Activated T-cell treated with anti-CD3 and anti-CD28 coated beads, Interleukin-2, amount 50 U/mL, for 4 hours (primary cell): ENCODE measurements at regions not wholly inside any gene's neighbourhood (a gene's known extent, or its start where the extent isn't known, plus 50 kb on each side); places are given as distances from the start of the nearest gene placed in this dataset.

ENCODE experiments used
- ATAC-seq, 2 donors: fragments of 200-7000 bp; cut with Tn5 transposase; one replicate each; pipeline ENCODE4 v1.10.0; 2021
- DNase-seq: peaks from one replicate; pipeline ENCODE4 v3.0.0-alpha.2; 2020
- H3K27me3 Mint-ChIP-seq: one replicate; pipeline ENCODE4 v1.8.0; 2021; ENCODE audit warnings: low read depth, mixed read lengths
- H3K36me3 Mint-ChIP-seq: one replicate; pipeline ENCODE4 v1.8.0; 2022; ENCODE audit warnings: mixed read lengths; ENCODE audit not compliant: insufficient read depth
- H3K4me1 Mint-ChIP-seq: one replicate; pipeline ENCODE4 v1.8.0; 2021; ENCODE audit warnings: low read depth, mixed read lengths
- H3K4me3 Mint-ChIP-seq: one replicate; pipeline ENCODE4 v1.8.0; 2021; ENCODE audit warnings: mild to moderate bottlenecking, moderate library complexity, mixed read lengths
- H3K9me3 Mint-ChIP-seq: one replicate; pipeline ENCODE4 v1.8.0; 2021; ENCODE audit warnings: mixed read lengths

GRCh38 chr6:80720824-80721223 lies 614.4 kb downstream of the BCKDHB start:
- no peaks in the 10 kb centered on the region for H3K27me3 Mint-ChIP-seq
- H3K9me3 Mint-ChIP-seq = no peaks in the 10 kb centered on the region
- ATAC-seq (no peak), DNase-seq (no peak)
- no peaks in the 10 kb centered on the region for H3K36me3 Mint-ChIP-seq
- no peaks in the 10 kb centered on the region for H3K4me1 Mint-ChIP-seq
- no peak overlapping the region for H3K4me3 Mint-ChIP-seq

- Mint-ChIP-seq H3K36me3 (no peaks in the 10 kb centered on the region), H3K9me3 (no peaks in the 10 kb centered on the region), H3K27me3 (no peaks in the 10 kb centered on the region), H3K4me1 (no peaks in the 10 kb centered on the region), H3K4me3 (no peak overlapping the region)
- DNase-seq (no peak), ATAC-seq (no peak)
Measured at GRCh38 chr6:80714513-80714912, 608.0 kb downstream of the BCKDHB start.

GRCh38 chr6:80698459-80698858 lies 592.0 kb downstream of the BCKDHB start:
- Mint-ChIP-seq H3K36me3 (no peaks in the 10 kb centered on the region), H3K4me3 (no peak overlapping the region), H3K4me1 (no peaks in the 10 kb centered on the region), H3K9me3 (peaks cover 12% of the 10 kb centered on the region), H3K27me3 (no peaks in the 10 kb centered on the region)
- DNase-seq = no peak
- no peak for ATAC-seq

- Mint-ChIP-seq H3K27me3 (no peaks in the 10 kb centered on the region), H3K4me3 (no peak overlapping the region), H3K9me3 (peaks cover 9% of the 10 kb centered on the region), H3K36me3 (no peaks in the 10 kb centered on the region), H3K4me1 (no peaks in the 10 kb centered on the region)
- DNase-seq (no peak), ATAC-seq (no peak)
Measured at GRCh38 chr6:80696268-80696667, 589.8 kb downstream of the BCKDHB start.

GRCh38 chr6:80690551-80691131 lies 584.2 kb downstream of the BCKDHB start:
- no peaks in the 10 kb centered on the region for H3K36me3 Mint-ChIP-seq
- peaks cover 12% of the 10 kb centered on the region for H3K9me3 Mint-ChIP-seq
- ATAC-seq (no peak), DNase-seq (no peak)
- H3K4me3 Mint-ChIP-seq = no peak overlapping the region
- H3K4me1 Mint-ChIP-seq = no peaks in the 10 kb centered on the region
- no peaks in the 10 kb centered on the region for H3K27me3 Mint-ChIP-seq

GRCh38 chr6:80689716-80690395 lies 583.4 kb downstream of the BCKDHB start:
- peaks cover 12% of the 10 kb centered on the region for H3K9me3 Mint-ChIP-seq
- ATAC-seq (no peak), DNase-seq (no peak)
- no peaks in the 10 kb centered on the region for H3K27me3 Mint-ChIP-seq
- H3K4me1 Mint-ChIP-seq = no peaks in the 10 kb centered on the region
- no peak overlapping the region for H3K4me3 Mint-ChIP-seq
- H3K36me3 Mint-ChIP-seq = no peaks in the 10 kb centered on the region

- Mint-ChIP-seq H3K27me3 (no peaks in the 10 kb centered on the region), H3K9me3 (peaks cover 12% of the 10 kb centered on the region), H3K4me1 (no peaks in the 10 kb centered on the region), H3K4me3 (no peak overlapping the region), H3K36me3 (no peaks in the 10 kb centered on the region)
- ATAC-seq = no peak
- no peak for DNase-seq
Measured at GRCh38 chr6:80679992-80680391, 573.5 kb downstream of the BCKDHB start.

- ATAC-seq (no peak), DNase-seq (no peak)
- no peaks in the 10 kb centered on the region for H3K9me3 Mint-ChIP-seq
- no peak overlapping the region for H3K4me3 Mint-ChIP-seq
- H3K36me3 Mint-ChIP-seq = no peaks in the 10 kb centered on the region
- H3K4me1 Mint-ChIP-seq = no peaks in the 10 kb centered on the region
- H3K27me3 Mint-ChIP-seq = no peaks in the 10 kb centered on the region
Measured at GRCh38 chr6:80676386-80676785, 569.9 kb downstream of the BCKDHB start.

GRCh38 chr6:80674669-80675068 lies 568.2 kb downstream of the BCKDHB start:
- no peaks in the 10 kb centered on the region for H3K9me3 Mint-ChIP-seq
- H3K27me3 Mint-ChIP-seq = no peaks in the 10 kb centered on the region
- ATAC-seq (no peak), DNase-seq (no peak)
- no peak overlapping the region for H3K4me3 Mint-ChIP-seq
- H3K36me3 Mint-ChIP-seq = no peaks in the 10 kb centered on the region
- H3K4me1 Mint-ChIP-seq = no peaks in the 10 kb centered on the region

GRCh38 chr6:80673367-80673766 lies 566.9 kb downstream of the BCKDHB start:
- no peaks in the 10 kb centered on the region for H3K4me1 Mint-ChIP-seq
- DNase-seq (no peak), ATAC-seq (no peak)
- no peak overlapping the region for H3K4me3 Mint-ChIP-seq
- H3K36me3 Mint-ChIP-seq = no peaks in the 10 kb centered on the region
- no peaks in the 10 kb centered on the region for H3K9me3 Mint-ChIP-seq
- no peaks in the 10 kb centered on the region for H3K27me3 Mint-ChIP-seq

GRCh38 chr6:80667006-80667405 lies 560.5 kb downstream of the BCKDHB start:
- no peaks in the 10 kb centered on the region for H3K4me1 Mint-ChIP-seq
- ATAC-seq = no peak
- no peak for DNase-seq
- H3K4me3 Mint-ChIP-seq = no peak overlapping the region
- no peaks in the 10 kb centered on the region for H3K36me3 Mint-ChIP-seq
- no peaks in the 10 kb centered on the region for H3K9me3 Mint-ChIP-seq
- H3K27me3 Mint-ChIP-seq = no peaks in the 10 kb centered on the region

GRCh38 chr6:80658926-80659325 lies 552.5 kb downstream of the BCKDHB start:
- H3K36me3 Mint-ChIP-seq = no peaks in the 10 kb centered on the region
- ATAC-seq (no peak), DNase-seq (no peak)
- no peaks in the 10 kb centered on the region for H3K27me3 Mint-ChIP-seq
- H3K9me3 Mint-ChIP-seq = no peaks in the 10 kb centered on the region
- no peak overlapping the region for H3K4me3 Mint-ChIP-seq
- H3K4me1 Mint-ChIP-seq = no peaks in the 10 kb centered on the region

- ATAC-seq = no peak
- H3K9me3 Mint-ChIP-seq = no peaks in the 10 kb centered on the region
- no peaks in the 10 kb centered on the region for H3K27me3 Mint-ChIP-seq
- no peak overlapping the region for H3K4me3 Mint-ChIP-seq
- DNase-seq = no peak
- no peaks in the 10 kb centered on the region for H3K36me3 Mint-ChIP-seq
- H3K4me1 Mint-ChIP-seq = no peaks in the 10 kb centered on the region
Measured at GRCh38 chr6:80647156-80647555, 540.7 kb downstream of the BCKDHB start.

- Mint-ChIP-seq H3K9me3 (no peaks in the 10 kb centered on the region), H3K4me3 (no peak overlapping the region), H3K4me1 (no peaks in the 10 kb centered on the region), H3K27me3 (no peaks in the 10 kb centered on the region), H3K36me3 (no peaks in the 10 kb centered on the region)
- no peak for ATAC-seq
- no peak for DNase-seq
Measured at GRCh38 chr6:80643881-80644280, 537.4 kb downstream of the BCKDHB start.

- Mint-ChIP-seq H3K27me3 (no peaks in the 10 kb centered on the region), H3K9me3 (no peaks in the 10 kb centered on the region), H3K4me3 (no peak overlapping the region), H3K4me1 (no peaks in the 10 kb centered on the region), H3K36me3 (no peaks in the 10 kb centered on the region)
- ATAC-seq (no peak), DNase-seq (no peak)
Measured at GRCh38 chr6:80642452-80642851, 536.0 kb downstream of the BCKDHB start.
